ENCODE measurements at regions not wholly inside any gene's neighbourhood (a gene's known extent, or its start where the extent isn't known, plus 50 kb on each side); places are given as distances from the start of the nearest gene placed in this dataset.

- Histone ChIP-seq H3K27ac (no peak overlapping the region), H3K9me3 (no peaks in the 10 kb centered on the region), H3K27me3 (no peaks in the 10 kb centered on the region), H3K4me3 (no peak overlapping the region), H3K36me3 (no peaks in the 10 kb centered on the region), H3K4me1 (no peaks in the 10 kb centered on the region)
- no peak for TF ChIP-seq POLR2A (IDR thresholded peaks at IDR 0.05)
- DNase-seq: no peak
Measured at GRCh38 chr2:143835481-143835880, 684.4 kb downstream of the ZEB2 start.

- H3K9me3 ChIP-seq: no peaks in the 10 kb centered on the region
- no peaks in the 10 kb centered on the region for H3K36me3 ChIP-seq
- H3K4me3 ChIP-seq: no peak overlapping the region
- H3K4me1 ChIP-seq: no peaks in the 10 kb centered on the region
- H3K27ac ChIP-seq: no peak overlapping the region
- H3K27me3 ChIP-seq: no peaks in the 10 kb centered on the region
- DNase-seq: no peak
- no peak for TF ChIP-seq CTCF (IDR thresholded peaks at IDR 0.05)
- TF ChIP-seq POLR2A (IDR thresholded peaks at IDR 0.05): no peak
Measured at GRCh38 chr2:143833015-143833660, 686.8 kb downstream of the ZEB2 start.

- H3K4me3 ChIP-seq: no peak overlapping the region
- no peaks in the 10 kb centered on the region for H3K27me3 ChIP-seq
- H3K4me1 ChIP-seq: no peaks in the 10 kb centered on the region
- no peaks in the 10 kb centered on the region for H3K36me3 ChIP-seq
- no peak overlapping the region for H3K27ac ChIP-seq
- no peak for TF ChIP-seq POLR2A (IDR thresholded peaks at IDR 0.05)
- no peak for TF ChIP-seq CTCF (IDR thresholded peaks at IDR 0.05)
- DNase-seq: no peak
- H3K9me3 ChIP-seq: no peaks in the 10 kb centered on the region
Measured at GRCh38 chr2:143830476-143830875, 689.4 kb downstream of the ZEB2 start.

GRCh38 chr2:143828763-143829537, 691.0 kb downstream of the ZEB2 start:
- Histone ChIP-seq H3K4me1 (no peaks in the 10 kb centered on the region), H3K9me3 (no peaks in the 10 kb centered on the region), H3K27me3 (no peaks in the 10 kb centered on the region), H3K4me3 (no peak overlapping the region), H3K27ac (no peak overlapping the region), H3K36me3 (no peaks in the 10 kb centered on the region)
- no peak for TF ChIP-seq CTCF (IDR thresholded peaks at IDR 0.05)
- no peak for TF ChIP-seq POLR2A (IDR thresholded peaks at IDR 0.05)
- DNase-seq: no peak

GRCh38 chr2:143824791-143825190, 695.1 kb downstream of the ZEB2 start:
- Histone ChIP-seq H3K27ac (no peak overlapping the region), H3K4me1 (no peaks in the 10 kb centered on the region), H3K4me3 (no peak overlapping the region), H3K27me3 (no peaks in the 10 kb centered on the region), H3K36me3 (no peaks in the 10 kb centered on the region), H3K9me3 (no peaks in the 10 kb centered on the region)
- DNase-seq: no peak
- TF ChIP-seq CTCF (IDR thresholded peaks at IDR 0.05) (no peak), POLR2A (IDR thresholded peaks at IDR 0.05) (no peak)

- TF ChIP-seq POLR2A (IDR thresholded peaks at IDR 0.05) (no peak), CTCF (IDR thresholded peaks at IDR 0.05) (no peak)
- Histone ChIP-seq H3K4me1 (no peaks in the 10 kb centered on the region), H3K27ac (no peak overlapping the region), H3K36me3 (no peaks in the 10 kb centered on the region), H3K4me3 (no peak overlapping the region), H3K27me3 (no peaks in the 10 kb centered on the region), H3K9me3 (no peaks in the 10 kb centered on the region)
- DNase-seq: no peak
Measured at GRCh38 chr2:143823876-143824275, 694.7 kb downstream of the ARHGAP15 start.

Measured in Peyer's patch (tissue), 4 donors.